ENCODE measurements at regions not wholly inside any gene's neighbourhood (a gene's known extent, or its start where the extent isn't known, plus 50 kb on each side); places are given as distances from the start of the nearest gene placed in this dataset.

DNA sequence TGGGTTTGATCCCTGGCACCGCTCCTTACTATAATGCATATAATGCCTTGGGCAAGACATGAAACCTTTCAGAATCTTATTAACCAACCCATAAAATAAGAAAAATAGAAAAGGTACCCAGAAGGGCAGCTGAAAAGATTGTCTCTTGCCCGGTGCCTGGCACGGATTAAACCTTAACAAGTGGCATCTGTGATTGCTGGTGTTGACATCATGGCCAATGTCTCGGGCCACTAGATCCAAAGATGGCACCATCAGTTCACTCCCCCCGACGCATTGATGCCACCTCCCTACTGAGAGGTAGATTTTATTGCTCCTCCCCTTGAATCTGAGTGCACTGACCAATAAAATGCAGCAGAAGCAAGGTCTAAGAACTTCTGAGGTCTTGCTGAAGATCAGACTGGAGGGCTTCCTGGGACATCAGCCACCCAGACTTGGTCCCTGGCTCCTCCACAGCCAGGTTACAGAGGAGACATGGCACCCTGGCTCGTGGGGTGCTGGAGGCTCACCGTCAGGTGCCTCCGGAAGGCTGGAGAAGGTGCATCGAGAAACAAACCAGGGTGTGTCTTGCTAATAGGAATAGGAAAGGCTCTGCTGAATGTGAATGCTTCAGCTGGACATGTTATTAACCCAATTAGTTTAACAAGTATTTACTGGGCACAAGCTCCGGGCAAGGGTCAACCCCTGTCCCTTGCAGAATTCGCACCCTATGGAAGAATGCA, 80.0 kb upstream of the COL5A1 start:
- WGBS (ENCODE audit: insufficient coverage): 88% methylated on average over 12 of the region's 12 CpGs

GRCh38 chr9:134562146-134562849, 79.3 kb upstream of the COL5A1 start:
- Histone ChIP-seq H3K4me1 (ENCODE audit: control insufficient read depth, insufficient read depth, low read length) (peaks cover 25% of the 10 kb centered on the region), H3K27me3 (ENCODE audit: control insufficient read depth, insufficient read depth, low read length) (no peaks in the 10 kb centered on the region), H3K4me3 (ENCODE audit: low read length) (no peak overlapping the region), H3K27ac (ENCODE audit: low read length) (no peak overlapping the region), H3K9me3 (ENCODE audit: control insufficient read depth, insufficient read depth, low read length) (peaks cover 6% of the 10 kb centered on the region), H3K36me3 (ENCODE audit: control insufficient read depth, insufficient read depth, low read length) (no peaks in the 10 kb centered on the region)
- Mint-ChIP-seq H3K4me1 (peaks cover 19 to 20% of the 10 kb centered on the region in 2 donors), H3K27ac (no peak overlapping the region), H3K4me3 (no peak overlapping the region), H3K9me3 (no peaks in the 10 kb centered on the region), H3K27me3 (ENCODE audit: low read depth in 2 of 2) (no peaks in the 10 kb centered on the region), H3K36me3 (no peaks in the 10 kb centered on the region)
- WGBS (ENCODE audit: insufficient coverage): 97% methylated on average over 5 of the region's 5 CpGs
- intact Hi-C loops (cut with micrococcal nuclease): no loop called here
- no peak for TF ChIP-seq CTCF (IDR thresholded peaks at IDR 0.05)
- DNase-seq: peak in 1 of 2 donors; percentile 7
- ATAC-seq: no peak

More for the DNA sequence above, 80.0 kb upstream of the COL5A1 start:
- H3K4me3 Mint-ChIP-seq: no peak overlapping the region
- intact Hi-C loops (cut with micrococcal nuclease): no loop called here
- Histone ChIP-seq H3K4me1 (ENCODE audit: control insufficient read depth, insufficient read depth, low read length) (peaks cover 25% of the 10 kb centered on the region), H3K27ac (ENCODE audit: low read length) (no peak overlapping the region), H3K36me3 (ENCODE audit: control insufficient read depth, insufficient read depth, low read length) (no peaks in the 10 kb centered on the region), H3K4me3 (ENCODE audit: low read length) (no peak overlapping the region), H3K9me3 (ENCODE audit: control insufficient read depth, insufficient read depth, low read length) (no peaks in the 10 kb centered on the region), H3K27me3 (ENCODE audit: control insufficient read depth, insufficient read depth, low read length) (no peaks in the 10 kb centered on the region)
- DNase-seq (no peak), ATAC-seq (no peak)
- H3K36me3 Mint-ChIP-seq: no peaks in the 10 kb centered on the region
- H3K27me3 Mint-ChIP-seq (ENCODE audit: low read depth in 2 of 2): no peaks in the 10 kb centered on the region
- peaks cover 19 to 20% of the 10 kb centered on the region in 2 donors for H3K4me1 Mint-ChIP-seq
- no peak overlapping the region for H3K27ac Mint-ChIP-seq
- no peaks in the 10 kb centered on the region for H3K9me3 Mint-ChIP-seq
- TF ChIP-seq CTCF (IDR thresholded peaks at IDR 0.05): no peak

GRCh38 chr9:134563397-134563796, 78.2 kb upstream of the COL5A1 start:
- no peak for TF ChIP-seq CTCF (IDR thresholded peaks at IDR 0.05)
- Mint-ChIP-seq H3K36me3 (no peaks in the 10 kb centered on the region), H3K27ac (no peak overlapping the region), H3K4me3 (no peak overlapping the region), H3K4me1 (peaks cover 17 to 20% of the 10 kb centered on the region in 2 donors), H3K27me3 (ENCODE audit: low read depth in 2 of 2) (no peaks in the 10 kb centered on the region), H3K9me3 (no peaks in the 10 kb centered on the region)
- DNase-seq (no peak), ATAC-seq (no peak)
- H3K27ac ChIP-seq (ENCODE audit: low read length): no peak overlapping the region
- intact Hi-C loops (cut with micrococcal nuclease): no loop called here
- H3K36me3 ChIP-seq (ENCODE audit: control insufficient read depth, insufficient read depth, low read length): no peaks in the 10 kb centered on the region
- no peaks in the 10 kb centered on the region for H3K27me3 ChIP-seq (ENCODE audit: control insufficient read depth, insufficient read depth, low read length)
- H3K4me1 ChIP-seq (ENCODE audit: control insufficient read depth, insufficient read depth, low read length): peaks cover 24% of the 10 kb centered on the region
- peaks cover 6% of the 10 kb centered on the region for H3K9me3 ChIP-seq (ENCODE audit: control insufficient read depth, insufficient read depth, low read length)
- 87% methylated on average over 4 of the region's 4 CpGs for WGBS (ENCODE audit: insufficient coverage)
- H3K4me3 ChIP-seq (ENCODE audit: low read length): no peak overlapping the region

All from natural killer cell (primary cell).